ENCODE measurements at regions not wholly inside any gene's neighbourhood (a gene's known extent, or its start where the extent isn't known, plus 50 kb on each side); places are given as distances from the start of the nearest gene placed in this dataset.

DNA sequence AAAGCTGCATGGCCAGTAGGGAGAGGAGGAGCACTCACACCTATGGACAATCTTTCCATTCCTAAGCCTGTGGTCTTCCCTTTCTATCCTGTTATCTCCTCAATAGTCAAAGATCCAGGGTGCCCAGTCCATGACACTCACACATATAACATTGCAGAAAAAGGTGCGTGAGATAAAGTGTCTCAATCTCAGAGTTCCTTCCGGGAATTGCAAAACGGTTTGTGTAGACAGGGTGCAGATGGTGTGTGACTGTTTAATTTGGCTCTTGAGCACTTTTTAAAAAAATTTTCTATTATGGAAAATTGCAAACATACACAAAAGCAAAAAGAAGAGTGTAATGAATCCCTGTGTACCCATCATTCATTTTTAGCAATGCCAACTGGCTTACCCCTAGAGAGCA, 1493.6 kb downstream of the AACS start:
- Histone ChIP-seq H3K27me3 (ENCODE audit: control insufficient read depth, insufficient read depth, low read length) (no peaks in the 10 kb centered on the region), H3K9me3 (ENCODE audit: control insufficient read depth in 2 of 2, low read length in 2 of 2) (no peaks in the 10 kb centered on the region), H3K4me1 (ENCODE audit: control insufficient read depth, insufficient read depth, low read length, poor library complexity, severe bottlenecking) (no peaks in the 10 kb centered on the region), H3K4me3 (ENCODE audit: low read depth, low read length) (no peak overlapping the region), H3K27ac (ENCODE audit: insufficient read depth, low read length, poor library complexity, severe bottlenecking) (no peak overlapping the region), H3K36me3 (ENCODE audit: control insufficient read depth, insufficient read depth, low read length) (no peaks in the 10 kb centered on the region)
- Mint-ChIP-seq H3K4me1 (no peaks in the 10 kb centered on the region), H3K9me3 (peaks cover 3 to 13% (median 7%) of the 10 kb centered on the region in 7 donors), H3K27me3 (no peaks in the 10 kb centered on the region), H3K4me3 (no peak overlapping the region), H3K36me3 (no peaks in the 10 kb centered on the region), H3K27ac (no peak overlapping the region)
- no peak for DNase-seq
- no peak for ATAC-seq (ENCODE audit: low read depth in 2 of 2)

- Histone ChIP-seq H3K4me3 (ENCODE audit: low read depth, low read length) (no peak overlapping the region), H3K27ac (ENCODE audit: insufficient read depth, low read length, poor library complexity, severe bottlenecking) (no peak overlapping the region), H3K9me3 (ENCODE audit: control insufficient read depth in 2 of 2, low read length in 2 of 2) (no peaks in the 10 kb centered on the region), H3K27me3 (ENCODE audit: control insufficient read depth, insufficient read depth, low read length) (no peaks in the 10 kb centered on the region), H3K36me3 (ENCODE audit: control insufficient read depth, insufficient read depth, low read length) (no peaks in the 10 kb centered on the region), H3K4me1 (ENCODE audit: control insufficient read depth, insufficient read depth, low read length, poor library complexity, severe bottlenecking) (no peaks in the 10 kb centered on the region)
- Mint-ChIP-seq H3K9me3 (peaks cover 2 to 13% (median 10%) of the 10 kb centered on the region in 7 donors), H3K27me3 (no peaks in the 10 kb centered on the region), H3K4me1 (peaks cover 0 to 4% (median 0%) of the 10 kb centered on the region in 4 donors), H3K27ac (no peak overlapping the region), H3K4me3 (no peak overlapping the region), H3K36me3 (no peaks in the 10 kb centered on the region)
- DNase-seq (no peak), ATAC-seq (ENCODE audit: low read depth in 2 of 2) (no peak)
These were observed 1501.8 kb downstream of the AACS start for GRCh38 chr12:126567016-126567415.

DNA sequence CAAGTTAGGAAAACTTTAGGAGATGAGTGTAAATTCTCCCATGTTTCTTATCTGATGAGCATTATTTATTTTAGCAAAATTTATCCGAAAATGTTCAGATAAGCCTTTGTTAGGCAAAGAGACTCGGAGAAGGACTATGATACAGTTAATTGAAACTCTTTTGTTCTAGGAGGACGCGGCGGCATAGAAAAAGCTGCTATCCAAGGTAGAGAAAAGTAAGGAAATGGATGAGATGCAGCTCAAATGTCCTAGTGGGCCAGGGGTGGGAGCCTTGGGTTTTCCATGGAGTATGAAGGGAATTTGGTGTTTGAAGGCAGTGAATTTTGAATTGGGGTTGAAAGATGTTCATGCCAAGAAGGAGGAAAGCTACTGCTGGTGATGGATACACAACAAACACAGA, 1504.5 kb downstream of the AACS start:
- Mint-ChIP-seq H3K4me3 (no peak overlapping the region), H3K4me1 (peaks cover 0 to 4% (median 0%) of the 10 kb centered on the region in 4 donors), H3K27ac (no peak overlapping the region), H3K36me3 (no peaks in the 10 kb centered on the region), H3K9me3 (peaks cover 3 to 11% (median 5%) of the 10 kb centered on the region in 7 donors), H3K27me3 (no peaks in the 10 kb centered on the region)
- ATAC-seq (ENCODE audit: low read depth in 2 of 2) (no peak), DNase-seq (no peak)
- Histone ChIP-seq H3K4me1 (ENCODE audit: control insufficient read depth, insufficient read depth, low read length, poor library complexity, severe bottlenecking) (no peaks in the 10 kb centered on the region), H3K4me3 (ENCODE audit: low read depth, low read length) (no peak overlapping the region), H3K9me3 (ENCODE audit: control insufficient read depth in 2 of 2, low read length in 2 of 2) (no peaks in the 10 kb centered on the region), H3K36me3 (ENCODE audit: control insufficient read depth, insufficient read depth, low read length) (no peaks in the 10 kb centered on the region), H3K27me3 (ENCODE audit: control insufficient read depth, insufficient read depth, low read length) (no peaks in the 10 kb centered on the region), H3K27ac (ENCODE audit: insufficient read depth, low read length, poor library complexity, severe bottlenecking) (no peak overlapping the region)

GRCh38 chr12:126570566-126570965, 1505.3 kb downstream of the AACS start:
- H3K36me3 Mint-ChIP-seq = no peaks in the 10 kb centered on the region
- Histone ChIP-seq H3K4me3 (ENCODE audit: low read depth, low read length) (no peak overlapping the region), H3K4me1 (ENCODE audit: control insufficient read depth, insufficient read depth, low read length, poor library complexity, severe bottlenecking) (no peaks in the 10 kb centered on the region), H3K27me3 (ENCODE audit: control insufficient read depth, insufficient read depth, low read length) (no peaks in the 10 kb centered on the region), H3K9me3 (ENCODE audit: control insufficient read depth in 2 of 2, low read length in 2 of 2) (no peaks in the 10 kb centered on the region), H3K36me3 (ENCODE audit: control insufficient read depth, insufficient read depth, low read length) (no peaks in the 10 kb centered on the region), H3K27ac (ENCODE audit: insufficient read depth, low read length, poor library complexity, severe bottlenecking) (no peak overlapping the region)
- peaks cover 2 to 10% (median 5%) of the 10 kb centered on the region in 7 donors for H3K9me3 Mint-ChIP-seq
- H3K27ac Mint-ChIP-seq = no peak overlapping the region
- DNase-seq (no peak), ATAC-seq (ENCODE audit: low read depth in 2 of 2) (no peak)
- H3K27me3 Mint-ChIP-seq = no peaks in the 10 kb centered on the region
- H3K4me1 Mint-ChIP-seq = peaks cover 0 to 4% (median 0%) of the 10 kb centered on the region in 4 donors
- no peak overlapping the region for H3K4me3 Mint-ChIP-seq

- Histone ChIP-seq H3K4me1 (ENCODE audit: control insufficient read depth, insufficient read depth, low read length, poor library complexity, severe bottlenecking) (no peaks in the 10 kb centered on the region), H3K9me3 (ENCODE audit: control insufficient read depth in 2 of 2, low read length in 2 of 2) (no peaks in the 10 kb centered on the region), H3K27me3 (ENCODE audit: control insufficient read depth, insufficient read depth, low read length) (no peaks in the 10 kb centered on the region), H3K36me3 (ENCODE audit: control insufficient read depth, insufficient read depth, low read length) (no peaks in the 10 kb centered on the region), H3K4me3 (ENCODE audit: low read depth, low read length) (no peak overlapping the region), H3K27ac (ENCODE audit: insufficient read depth, low read length, poor library complexity, severe bottlenecking) (no peak overlapping the region)
- H3K4me1 Mint-ChIP-seq = no peaks in the 10 kb centered on the region
- no peak overlapping the region for H3K27ac Mint-ChIP-seq
- no peak overlapping the region for H3K4me3 Mint-ChIP-seq
- DNase-seq (no peak), ATAC-seq (ENCODE audit: low read depth in 2 of 2) (no peak)
- peaks cover 3 to 11% (median 5%) of the 10 kb centered on the region in 7 donors for H3K9me3 Mint-ChIP-seq
- no peaks in the 10 kb centered on the region for H3K36me3 Mint-ChIP-seq
- no peaks in the 10 kb centered on the region for H3K27me3 Mint-ChIP-seq
These were observed 1506.9 kb downstream of the AACS start for GRCh38 chr12:126572170-126572569.

DNA sequence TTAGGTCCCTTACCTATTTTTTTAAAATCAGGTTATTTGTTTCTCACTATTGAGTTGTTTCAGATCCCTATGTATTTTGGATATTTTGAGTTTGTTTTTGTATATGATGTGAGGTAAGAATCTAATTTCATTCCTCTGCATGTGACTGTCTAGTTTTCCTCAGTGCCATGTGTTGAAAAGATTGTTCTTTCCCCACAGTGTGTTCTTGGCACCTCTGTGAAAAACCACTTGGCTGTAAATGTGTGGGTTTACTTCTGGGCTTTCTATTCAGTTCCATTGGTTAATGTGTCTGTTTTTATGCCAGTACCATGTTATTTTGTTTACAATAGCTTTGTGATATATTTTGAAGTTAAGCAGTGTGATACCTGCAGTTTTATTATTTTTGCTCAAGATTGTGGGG, 1516.4 kb downstream of the AACS start:
- ATAC-seq (ENCODE audit: low read depth in 2 of 2) = no peak
- H3K4me1 ChIP-seq (ENCODE audit: control insufficient read depth, insufficient read depth, low read length, poor library complexity, severe bottlenecking) = no peaks in the 10 kb centered on the region
- Mint-ChIP-seq H3K27me3 (no peaks in the 10 kb centered on the region), H3K4me1 (no peaks in the 10 kb centered on the region), H3K4me3 (no peak overlapping the region), H3K36me3 (peaks cover 2% of the 10 kb centered on the region), H3K27ac (no peak overlapping the region), H3K9me3 (peaks cover 2 to 12% (median 4%) of the 10 kb centered on the region in 7 donors)
- H3K27ac ChIP-seq (ENCODE audit: insufficient read depth, low read length, poor library complexity, severe bottlenecking) = no peak overlapping the region
- no peaks in the 10 kb centered on the region for H3K9me3 ChIP-seq (ENCODE audit: control insufficient read depth in 2 of 2, low read length in 2 of 2)
- no peak overlapping the region for H3K4me3 ChIP-seq (ENCODE audit: low read depth, low read length)
- H3K36me3 ChIP-seq (ENCODE audit: control insufficient read depth, insufficient read depth, low read length) = no peaks in the 10 kb centered on the region
- H3K27me3 ChIP-seq (ENCODE audit: control insufficient read depth, insufficient read depth, low read length) = no peaks in the 10 kb centered on the region
- no peak for DNase-seq

- H3K9me3 ChIP-seq (ENCODE audit: control insufficient read depth in 2 of 2, low read length in 2 of 2) = no peaks in the 10 kb centered on the region
- ATAC-seq (ENCODE audit: low read depth in 2 of 2) (no peak), DNase-seq (no peak)
- H3K36me3 ChIP-seq (ENCODE audit: control insufficient read depth, insufficient read depth, low read length) = no peaks in the 10 kb centered on the region
- H3K4me3 Mint-ChIP-seq = no peak overlapping the region
- H3K36me3 Mint-ChIP-seq = peaks cover 2% of the 10 kb centered on the region
- no peaks in the 10 kb centered on the region for H3K27me3 ChIP-seq (ENCODE audit: control insufficient read depth, insufficient read depth, low read length)
- no peaks in the 10 kb centered on the region for H3K4me1 Mint-ChIP-seq
- H3K9me3 Mint-ChIP-seq = peaks cover 1 to 7% (median 5%) of the 10 kb centered on the region in 7 donors
- no peaks in the 10 kb centered on the region for H3K4me1 ChIP-seq (ENCODE audit: control insufficient read depth, insufficient read depth, low read length, poor library complexity, severe bottlenecking)
- no peak overlapping the region for H3K27ac ChIP-seq (ENCODE audit: insufficient read depth, low read length, poor library complexity, severe bottlenecking)
- no peak overlapping the region for H3K27ac Mint-ChIP-seq
- no peak overlapping the region for H3K4me3 ChIP-seq (ENCODE audit: low read depth, low read length)
- no peaks in the 10 kb centered on the region for H3K27me3 Mint-ChIP-seq
These were observed 1517.0 kb downstream of the AACS start for GRCh38 chr12:126582231-126582630.

GRCh38 chr12:126588586-126589249, 1523.5 kb downstream of the AACS start:
- no peak overlapping the region for H3K4me3 ChIP-seq (ENCODE audit: low read depth, low read length)
- Mint-ChIP-seq H3K27ac (no peak overlapping the region), H3K4me1 (peaks cover 0 to 10% (median 6%) of the 10 kb centered on the region in 4 donors), H3K27me3 (no peaks in the 10 kb centered on the region), H3K9me3 (peaks cover 0 to 11% (median 5%) of the 10 kb centered on the region in 7 donors), H3K4me3 (peak overlapping the region in 1 of 4 donors; percentile 31), H3K36me3 (peaks cover 2% of the 10 kb centered on the region)
- no peaks in the 10 kb centered on the region for H3K4me1 ChIP-seq (ENCODE audit: control insufficient read depth, insufficient read depth, low read length, poor library complexity, severe bottlenecking)
- no peak for ATAC-seq (ENCODE audit: low read depth in 2 of 2)
- no peaks in the 10 kb centered on the region for H3K9me3 ChIP-seq (ENCODE audit: control insufficient read depth in 2 of 2, low read length in 2 of 2)
- peak in 1 of 3 donors; percentile 2 for DNase-seq
- no peak overlapping the region for H3K27ac ChIP-seq (ENCODE audit: insufficient read depth, low read length, poor library complexity, severe bottlenecking)
- H3K36me3 ChIP-seq (ENCODE audit: control insufficient read depth, insufficient read depth, low read length) = no peaks in the 10 kb centered on the region
- H3K27me3 ChIP-seq (ENCODE audit: control insufficient read depth, insufficient read depth, low read length) = no peaks in the 10 kb centered on the region
